ENCODE measurements at regions not wholly inside any gene's neighbourhood (a gene's known extent, or its start where the extent isn't known, plus 50 kb on each side); places are given as distances from the start of the nearest gene placed in this dataset.

DNA sequence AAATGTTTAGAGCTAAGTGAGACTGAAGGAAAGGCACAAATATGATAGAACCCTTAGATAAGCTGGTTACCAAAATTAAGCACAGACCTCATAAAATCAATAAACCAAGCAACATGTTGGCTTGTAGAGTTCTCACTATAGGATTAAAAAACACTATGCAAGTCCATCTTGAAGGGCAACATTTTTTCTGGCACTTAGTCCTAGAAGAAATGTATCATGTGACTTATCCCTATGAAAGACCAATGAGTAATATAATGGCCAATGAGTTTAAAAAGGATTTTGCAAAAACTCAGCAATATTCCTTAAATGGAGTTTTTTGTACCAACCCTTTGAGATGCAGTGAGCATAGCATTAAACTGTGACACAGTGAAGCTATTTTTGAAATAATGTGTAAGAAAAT lies 216.3 kb upstream of the ADRA1B start:
- H3K36me3 Mint-ChIP-seq (ENCODE audit: low read depth) = no peaks in the 10 kb centered on the region
- peaks cover 7% of the 10 kb centered on the region; the same call in 1 of the 2 replicates for H3K27me3 Mint-ChIP-seq (ENCODE audit: insufficient read depth)
- no peak for DNase-seq
- H3K27ac Mint-ChIP-seq = no peak overlapping the region
- no peaks in the 10 kb centered on the region for H3K4me1 Mint-ChIP-seq (ENCODE audit: low read depth)
- no peak overlapping the region for H3K4me3 Mint-ChIP-seq
- no peak for TF ChIP-seq CTCF (IDR thresholded peaks at IDR 0.05)
- H3K9me3 Mint-ChIP-seq = no peaks in the 10 kb centered on the region

DNA sequence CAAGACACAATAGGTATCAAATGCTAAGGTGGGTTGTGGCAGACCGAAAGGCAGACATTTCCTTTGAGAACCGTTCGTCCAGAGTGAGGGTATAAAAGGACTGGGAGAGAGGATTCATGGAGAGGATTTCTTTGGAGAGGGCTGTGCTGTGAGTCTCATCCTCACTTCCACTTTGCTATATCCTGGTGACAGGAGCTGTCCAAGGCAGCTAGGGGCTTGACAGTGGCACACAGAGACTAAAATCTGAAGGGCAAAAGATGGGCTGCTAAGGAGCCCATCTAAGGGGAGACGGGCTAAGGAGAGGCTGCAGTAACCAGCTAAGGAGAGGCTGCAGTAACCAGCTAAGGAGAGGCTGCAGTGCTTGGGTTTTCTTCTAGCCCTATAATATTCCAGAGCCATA lies 214.0 kb upstream of the ADRA1B start:
- Mint-ChIP-seq H3K27me3 (ENCODE audit: insufficient read depth) (peaks cover 12% of the 10 kb centered on the region), H3K36me3 (ENCODE audit: low read depth) (no peaks in the 10 kb centered on the region), H3K27ac (no peak overlapping the region), H3K9me3 (0 out of 2 replicates have a peak, but pooled peaks cover under 1% of the 10 kb centered on the region), H3K4me1 (ENCODE audit: low read depth) (no peaks in the 10 kb centered on the region), H3K4me3 (no peak overlapping the region)
- no peak for TF ChIP-seq CTCF (IDR thresholded peaks at IDR 0.05)
- no peak for DNase-seq

GRCh38 chr5:159702826-159703225 lies 213.5 kb upstream of the ADRA1B start:
- Mint-ChIP-seq H3K4me3 (no peak overlapping the region), H3K27ac (no peak overlapping the region), H3K4me1 (ENCODE audit: low read depth) (no peaks in the 10 kb centered on the region), H3K36me3 (ENCODE audit: low read depth) (no peaks in the 10 kb centered on the region), H3K9me3 (peaks cover 6% of the 10 kb centered on the region; the same call in 1 of the 2 replicates), H3K27me3 (ENCODE audit: insufficient read depth) (peaks cover 12% of the 10 kb centered on the region)
- no peak for DNase-seq
- TF ChIP-seq CTCF (IDR thresholded peaks at IDR 0.05) = no peak

DNA sequence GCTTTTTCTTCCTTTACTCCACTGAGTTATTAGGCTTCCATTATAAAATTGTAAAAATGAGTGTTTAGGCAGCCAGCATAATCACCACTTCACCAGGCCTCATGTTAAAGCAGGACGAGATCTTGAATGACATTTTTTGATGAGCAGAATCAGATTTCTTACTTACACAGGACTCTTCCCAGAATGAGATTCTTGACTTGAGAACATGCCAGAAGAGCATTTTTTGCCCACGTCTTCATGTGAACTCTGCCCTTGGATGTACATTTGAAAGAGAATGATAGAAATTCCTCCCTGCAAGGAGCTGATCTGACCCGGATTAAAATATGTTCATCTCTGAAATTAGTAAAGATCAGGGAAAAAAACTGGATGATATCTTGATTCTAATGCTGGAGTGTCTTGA lies 212.1 kb upstream of the ADRA1B start:
- no peak overlapping the region for H3K4me3 Mint-ChIP-seq

GRCh38 chr5:159705948-159706347 lies 210.3 kb upstream of the ADRA1B start:
- Mint-ChIP-seq H3K4me3 (no peak overlapping the region), H3K4me1 (ENCODE audit: low read depth) (no peaks in the 10 kb centered on the region), H3K27me3 (ENCODE audit: insufficient read depth) (peaks cover 15% of the 10 kb centered on the region), H3K36me3 (ENCODE audit: low read depth) (no peaks in the 10 kb centered on the region), H3K9me3 (peaks cover 8% of the 10 kb centered on the region; the same call in 1 of the 2 replicates), H3K27ac (no peak overlapping the region)
- no peak for DNase-seq
- TF ChIP-seq CTCF (IDR thresholded peaks at IDR 0.05) = no peak

More for the DNA sequence above, 212.1 kb upstream of the ADRA1B start:
- H3K9me3 Mint-ChIP-seq = peaks cover 8% of the 10 kb centered on the region; the same call in 1 of the 2 replicates
- H3K27ac Mint-ChIP-seq = no peak overlapping the region
- H3K4me1 Mint-ChIP-seq (ENCODE audit: low read depth) = no peaks in the 10 kb centered on the region
- no peaks in the 10 kb centered on the region for H3K36me3 Mint-ChIP-seq (ENCODE audit: low read depth)
- no peak for TF ChIP-seq CTCF (IDR thresholded peaks at IDR 0.05)
- peaks cover 14% of the 10 kb centered on the region for H3K27me3 Mint-ChIP-seq (ENCODE audit: insufficient read depth)
- DNase-seq = no peak

DNA sequence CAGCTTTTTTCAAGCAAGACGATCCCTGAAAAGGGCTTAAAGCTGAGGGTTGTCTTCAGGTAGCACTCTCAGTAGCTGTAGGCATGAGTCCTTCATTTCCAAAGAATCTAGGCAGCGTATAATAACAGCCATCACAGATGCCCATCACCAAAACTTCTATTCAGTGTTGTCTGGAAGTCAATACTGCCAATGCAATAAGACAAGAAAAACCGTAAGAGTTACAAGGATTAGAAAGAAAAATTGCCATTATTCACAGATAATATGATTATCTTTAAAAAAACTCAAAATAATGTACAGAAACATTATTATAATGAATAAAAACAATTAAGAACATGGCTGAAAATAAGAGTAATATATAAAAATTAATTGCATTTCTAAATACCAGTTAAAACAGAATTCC lies 208.2 kb upstream of the ADRA1B start:
- H3K36me3 Mint-ChIP-seq (ENCODE audit: low read depth) = no peaks in the 10 kb centered on the region
- H3K27me3 Mint-ChIP-seq (ENCODE audit: insufficient read depth) = peaks cover 12% of the 10 kb centered on the region
- H3K9me3 Mint-ChIP-seq = peaks cover 8% of the 10 kb centered on the region; the same call in 1 of the 2 replicates
- no peak overlapping the region for H3K4me3 Mint-ChIP-seq
- no peak overlapping the region for H3K27ac Mint-ChIP-seq
- TF ChIP-seq CTCF (IDR thresholded peaks at IDR 0.05) = no peak
- DNase-seq = no peak
- no peaks in the 10 kb centered on the region for H3K4me1 Mint-ChIP-seq (ENCODE audit: low read depth)

Data from HFFc6 (cell line).